NOMO-1 (cell line): ENCODE measurements at regions not wholly inside any gene's neighbourhood (a gene's known extent, or its start where the extent isn't known, plus 50 kb on each side); places are given as distances from the start of the nearest gene placed in this dataset.
"Not testable (repeated sequence)": the region's sequence is repeated elsewhere in the genome, so short reads cannot be mapped to it uniquely, and the experiment has no call there.

Experiments
- DNase-seq, 2 experiments: peaks; one replicate each; lab custom pipeline; 2025; ENCODE audit not compliant: unreplicated experiment in 2 of 2; lab: John Stamatoyannopoulos, UW

GRCh38 chr5:125225424-125225823, 479.0 kb upstream of the ZNF608 start:
- no peak for DNase-seq

GRCh38 chr5:125226825-125227224, 480.4 kb upstream of the ZNF608 start:
- no peak for DNase-seq

- DNase-seq = no peak
Measured at GRCh38 chr5:125227333-125228095, 481.1 kb upstream of the ZNF608 start.

- DNase-seq = peak in 1 of 2 experiments; percentile 9
Measured at GRCh38 chr5:125228363-125229070, 482.1 kb upstream of the ZNF608 start.

- DNase-seq = no peak
Measured at GRCh38 chr5:125229556-125229955, 483.1 kb upstream of the ZNF608 start.

GRCh38 chr5:125232779-125233230, 486.4 kb upstream of the ZNF608 start:
- DNase-seq = no peak

GRCh38 chr5:125233944-125234343, 487.5 kb upstream of the ZNF608 start:
- no peak for DNase-seq

GRCh38 chr5:125236007-125236406, 489.6 kb upstream of the ZNF608 start:
- no peak for DNase-seq

- DNase-seq = no peak
Measured at GRCh38 chr5:125236981-125237380, 490.5 kb upstream of the ZNF608 start.

- no peak for DNase-seq
Measured at GRCh38 chr5:125244531-125244930, 498.1 kb upstream of the ZNF608 start.

GRCh38 chr5:125245216-125245615, 498.8 kb upstream of the ZNF608 start:
- DNase-seq = no peak

GRCh38 chr5:125249400-125249799, 503.0 kb upstream of the ZNF608 start:
- DNase-seq = no peak

GRCh38 chr5:125251703-125252102, 505.3 kb upstream of the ZNF608 start:
- no peak for DNase-seq

- not testable (repeated sequence) for DNase-seq
Measured at GRCh38 chr5:125253634-125254033, 507.2 kb upstream of the ZNF608 start.

- DNase-seq = no peak
Measured at GRCh38 chr5:125254267-125254666, 507.8 kb upstream of the ZNF608 start.

- no peak for DNase-seq
Measured at GRCh38 chr5:125256296-125256695, 509.9 kb upstream of the ZNF608 start.

GRCh38 chr5:125257057-125257972, 510.9 kb upstream of the ZNF608 start:
- DNase-seq = no peak

- DNase-seq = no peak
Measured at GRCh38 chr5:125257997-125258396, 511.6 kb upstream of the ZNF608 start.

GRCh38 chr5:125258615-125259014, 512.2 kb upstream of the ZNF608 start:
- DNase-seq = no peak

- DNase-seq = no peak
Measured at GRCh38 chr5:125261505-125262250, 515.2 kb upstream of the ZNF608 start.
